ENCODE measurements at regions not wholly inside any gene's neighbourhood (a gene's known extent, or its start where the extent isn't known, plus 50 kb on each side); places are given as distances from the start of the nearest gene placed in this dataset.

- TF ChIP-seq CTCF (IDR thresholded peaks at IDR 0.05) = no peak
- no peak for TF ChIP-seq POLR2A (IDR thresholded peaks at IDR 0.05)
These were observed 410.7 kb downstream of the SHISA9 start for GRCh38 chr16:13312063-13312462.
